Tibial nerve (tissue), 4 donors: ENCODE measurements at regions not wholly inside any gene's neighbourhood (a gene's known extent, or its start where the extent isn't known, plus 50 kb on each side); places are given as distances from the start of the nearest gene placed in this dataset.

Source experiments
- DNase-seq, 2 donors: peaks; one replicate each; pipeline ENCODE4 v3.0.0-alpha.2; 2019; ENCODE audit warnings: low spot score in 2 of 2
- H3K27ac ChIP-seq, 4 donors: fragments of 200-600 bp; sonication (generic) in 3 of 4; one replicate each; pipeline ENCODE4 v1.5.1; 2017 to 2019; ENCODE audit warnings: mild to moderate bottlenecking in 1 of 4
- H3K27me3 ChIP-seq, 2 donors: fragments of 200-600 bp; sonication (generic) in 1 of 2; one replicate each; pipeline versions ENCODE4 v1.5.1 to v1.6.0; 2017 to 2019
- H3K36me3 ChIP-seq, 3 donors: fragments of 200-600 bp; sonication (generic); one replicate each; pipeline ENCODE4 v1.5.1; 2018 to 2019
- H3K4me1 ChIP-seq, 4 donors: fragments of 200-600 bp; sonication (generic) in 3 of 4; one replicate each; pipeline ENCODE4 v1.5.1; 2017 to 2019
- H3K4me3 ChIP-seq, 4 donors: fragments of 200-600 bp; sonication (generic) in 3 of 4; one replicate each; pipeline ENCODE4 v1.5.1; 2017 to 2019; ENCODE audit warnings: mild to moderate bottlenecking in 1 of 4, moderate library complexity in 1 of 4
- H3K9me3 ChIP-seq, 4 donors: fragments of 200-600 bp; sonication (generic) in 3 of 4; one replicate each; pipeline ENCODE4 v1.5.1; 2017 to 2019
- CTCF ChIP-seq, 5 experiments: fragments of 200-600 bp in 3 of 5; fragments of 450-650 bp in 2 of 5; sonication (generic) in 3 of 5; IDR thresholded peaks; one replicate each; pipeline ENCODE4 v1.5.1; 2016 to 2019; ENCODE audit warnings: antibody characterized with exemption in 5 of 5, mild to moderate bottlenecking in 3 of 5, moderate library complexity in 2 of 5
- EP300 ChIP-seq, 2 donors: sonication (generic); formaldehyde crosslinking; IDR thresholded peaks; one replicate each; pipeline ENCODE4 v1.6.1; 2017; ENCODE audit warnings: antibody characterized with exemption in 2 of 2, mild to moderate bottlenecking in 1 of 2
- POLR2A ChIP-seq, 2 donors: fragments of 450-650 bp; IDR thresholded peaks; one replicate each; pipeline ENCODE4 v1.6.1; 2017; ENCODE audit warnings: antibody characterized with exemption in 2 of 2, mild to moderate bottlenecking in 2 of 2, moderate library complexity in 2 of 2
- WGBS, 2 donors: methylation state at CpG; one replicate each; pipeline ENCODE4 v1.1.5; 2018; 5-methylcytosine and 5-hydroxymethylcytosine counted together

DNA sequence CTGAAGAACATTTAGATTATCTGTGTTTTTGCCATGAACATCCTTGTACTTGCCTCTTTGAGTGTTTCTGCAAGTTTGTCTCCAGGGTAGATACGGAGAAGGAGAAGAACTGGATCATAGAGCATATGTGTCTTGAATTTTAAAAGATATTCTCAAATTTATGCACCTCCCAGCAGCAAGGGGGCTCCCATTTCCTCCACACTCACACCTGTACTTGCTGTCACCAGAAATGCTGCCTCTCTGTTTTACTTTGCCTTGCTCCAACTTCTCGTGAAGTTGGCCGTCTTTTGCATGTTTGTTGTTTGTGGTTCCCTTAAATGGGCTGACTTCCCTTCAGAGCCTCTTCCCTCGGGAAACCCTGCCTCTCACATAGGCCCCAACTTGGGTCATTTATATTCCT is 171.0 kb downstream of the TFAP2C start:
- Histone ChIP-seq H3K4me1 (peaks cover 0 to 14% (median 0%) of the 10 kb centered on the region in 4 donors), H3K4me3 (no peak overlapping the region)
- TF ChIP-seq EP300 (IDR thresholded peaks at IDR 0.05) (no peak), CTCF (IDR thresholded peaks at IDR 0.05) (no peak), POLR2A (IDR thresholded peaks at IDR 0.05) (no peak)

DNA sequence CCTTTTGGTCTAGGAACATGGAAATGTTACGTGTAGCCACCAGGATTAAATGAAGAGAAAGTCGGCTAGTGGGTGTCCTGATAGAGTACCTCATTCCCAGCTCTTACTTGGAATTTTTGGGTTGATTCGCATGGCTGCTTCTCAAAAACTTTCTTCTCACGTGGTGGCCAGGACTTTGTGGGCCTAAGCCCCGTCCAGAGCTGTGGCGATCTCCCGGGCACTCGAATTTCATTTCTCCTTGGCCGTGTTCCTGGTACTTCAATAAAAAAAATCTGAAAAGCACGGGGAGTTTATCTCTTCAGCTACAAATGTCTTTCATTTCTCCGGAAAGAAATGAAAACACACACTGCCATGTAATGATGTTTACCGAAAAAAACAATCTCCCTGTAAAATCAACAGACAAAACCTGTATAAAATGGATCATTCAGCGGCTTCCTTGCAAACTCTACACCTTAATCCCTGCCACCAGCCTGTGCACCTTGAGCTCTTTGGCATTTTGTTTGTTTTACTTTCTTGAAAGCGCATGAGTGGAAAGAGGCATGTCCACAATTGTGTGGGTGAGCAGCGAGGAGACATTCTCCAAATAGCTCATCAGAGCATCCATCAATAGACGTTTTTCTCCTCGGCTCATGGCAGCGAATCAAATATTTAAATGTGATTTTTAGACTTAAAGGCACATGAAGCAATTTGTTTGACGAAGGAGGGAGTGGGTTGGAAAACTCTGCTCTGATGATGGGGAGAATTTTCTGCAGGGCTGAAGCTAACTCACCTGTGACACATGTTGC is 173.1 kb downstream of the TFAP2C start:
- DNase-seq, result no peak
- peak overlapping the region in 1 of 4 donors; percentile 26 for H3K27ac ChIP-seq
- H3K36me3 ChIP-seq, result no peaks in the 10 kb centered on the region
- TF ChIP-seq EP300 (IDR thresholded peaks at IDR 0.05) (no peak), POLR2A (IDR thresholded peaks at IDR 0.05) (no peak), CTCF (IDR thresholded peaks at IDR 0.05) (no peak)
- H3K4me1 ChIP-seq, result peaks cover 0 to 14% (median 0%) of the 10 kb centered on the region in 4 donors
- H3K27me3 ChIP-seq, result peaks cover 0 to 7% of the 10 kb centered on the region in 2 donors
- peaks cover 0 to 15% (median 0%) of the 10 kb centered on the region in 4 donors for H3K9me3 ChIP-seq
- H3K4me3 ChIP-seq, result no peak overlapping the region
- 31 to 33% methylated on average over 19 of the region's 19 CpGs for WGBS, 2 donors

More for the DNA sequence above, 171.0 kb downstream of the TFAP2C start:
- Histone ChIP-seq H3K27ac (no peak overlapping the region), H3K27me3 (peaks cover 0 to 5% of the 10 kb centered on the region in 2 donors), H3K36me3 (no peaks in the 10 kb centered on the region), H3K9me3 (peaks cover 0 to 15% (median 0%) of the 10 kb centered on the region in 4 donors)
- no peak for DNase-seq
- 57 to 67% methylated on average over 4 of the region's 4 CpGs for whole genome bisulfite sequencing, 2 donors

- H3K36me3 ChIP-seq, result no peaks in the 10 kb centered on the region
- no peak for TF ChIP-seq EP300 (IDR thresholded peaks at IDR 0.05)
- TF ChIP-seq POLR2A (IDR thresholded peaks at IDR 0.05), result no peak
- no peak for TF ChIP-seq CTCF (IDR thresholded peaks at IDR 0.05)
- no peak overlapping the region for H3K4me3 ChIP-seq
- peak overlapping the region in 1 of 4 donors; percentile 26 for H3K27ac ChIP-seq
- peaks cover 0 to 15% (median 0%) of the 10 kb centered on the region in 4 donors for H3K9me3 ChIP-seq
- H3K27me3 ChIP-seq, result peaks cover 0 to 13% of the 10 kb centered on the region in 2 donors
- 64 to 72% methylated on average over 20 of the region's 20 CpGs for WGBS, 2 donors
- H3K4me1 ChIP-seq, result peaks cover 0 to 14% (median 0%) of the 10 kb centered on the region in 4 donors
- no peak for DNase-seq
These were observed 173.7 kb downstream of the TFAP2C start for GRCh38 chr20:56802805-56803204.

- TF ChIP-seq POLR2A (IDR thresholded peaks at IDR 0.05) (no peak), EP300 (IDR thresholded peaks at IDR 0.05) (no peak), CTCF (IDR thresholded peaks at IDR 0.05) (no peak)
- H3K4me3 ChIP-seq, result no peak overlapping the region
- H3K27me3 ChIP-seq, result peaks cover 0 to 31% of the 10 kb centered on the region in 2 donors
- H3K36me3 ChIP-seq, result no peaks in the 10 kb centered on the region
- peaks cover 0 to 14% (median 0%) of the 10 kb centered on the region in 4 donors for H3K4me1 ChIP-seq
- H3K9me3 ChIP-seq, result peaks cover 0 to 4% (median 0%) of the 10 kb centered on the region in 4 donors
- no peak overlapping the region for H3K27ac ChIP-seq
- DNase-seq, result no peak
- WGBS, 2 donors, result 55 to 84% methylated on average over 4 of the region's 4 CpGs
These were observed 176.2 kb downstream of the TFAP2C start for GRCh38 chr20:56805313-56805712.

DNA sequence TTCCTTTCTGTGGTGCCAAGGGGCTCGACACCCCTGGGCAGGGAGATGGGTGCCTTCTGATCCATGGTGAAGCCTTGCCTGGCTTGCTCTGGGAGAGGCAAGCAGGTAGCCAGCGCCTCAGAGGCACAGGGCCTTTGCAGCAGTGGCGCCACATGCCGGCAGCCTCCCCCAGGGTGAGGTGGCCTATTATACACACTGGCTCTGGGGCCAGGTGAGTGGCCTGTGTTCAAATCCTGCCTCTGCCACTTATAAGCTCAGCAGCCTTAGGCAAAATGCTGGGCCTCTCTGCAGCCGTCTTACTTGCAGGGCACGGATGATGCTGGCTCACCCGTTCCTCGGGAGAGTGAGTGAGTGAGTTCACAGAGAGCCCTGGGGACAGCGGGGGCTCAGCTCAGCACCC is 176.9 kb downstream of the TFAP2C start:
- Histone ChIP-seq H3K4me1 (peaks cover 0 to 14% (median 0%) of the 10 kb centered on the region in 4 donors), H3K27ac (no peak overlapping the region), H3K4me3 (no peak overlapping the region), H3K27me3 (peaks cover 0 to 31% of the 10 kb centered on the region in 2 donors), H3K9me3 (peaks cover 0 to 11% (median 0%) of the 10 kb centered on the region in 4 donors), H3K36me3 (no peaks in the 10 kb centered on the region)
- no peak for DNase-seq
- 86 to 91% methylated on average over 9 of the region's 9 CpGs for WGBS, 2 donors
- TF ChIP-seq CTCF (IDR thresholded peaks at IDR 0.05), result no peak
- no peak for TF ChIP-seq POLR2A (IDR thresholded peaks at IDR 0.05)
- TF ChIP-seq EP300 (IDR thresholded peaks at IDR 0.05), result no peak
